Adrenal gland (tissue), 5 donors: ENCODE measurements at regions not wholly inside any gene's neighbourhood (a gene's known extent, or its start where the extent isn't known, plus 50 kb on each side); places are given as distances from the start of the nearest gene placed in this dataset.

ENCODE experiments used
- POLR2A ChIP-seq, 2 donors: fragments of 450-650 bp; IDR thresholded peaks; one replicate each; pipeline ENCODE4 v1.6.1; 2017; ENCODE audit warnings: antibody characterized with exemption in 2 of 2, mild to moderate bottlenecking in 2 of 2, moderate library complexity in 1 of 2
- TF ChIP-seq, protein P1 (sequence below), 6 experiments: fragments of 450-650 bp in 4 of 6; fragments of 200-600 bp in 2 of 6; sonication (generic) in 1 of 6; IDR thresholded peaks; 1 replicate in 5 of 6; 2 replicates in 1 of 6; pipeline versions ENCODE4 v1.5.1 to v1.8.0; 2016 to 2021; ENCODE audit warnings: antibody characterized with exemption in 6 of 6, mild to moderate bottlenecking in 2 of 6, moderate library complexity in 1 of 6
- donor health status: DM: no; HTN: no; CAD: no.

DNA sequence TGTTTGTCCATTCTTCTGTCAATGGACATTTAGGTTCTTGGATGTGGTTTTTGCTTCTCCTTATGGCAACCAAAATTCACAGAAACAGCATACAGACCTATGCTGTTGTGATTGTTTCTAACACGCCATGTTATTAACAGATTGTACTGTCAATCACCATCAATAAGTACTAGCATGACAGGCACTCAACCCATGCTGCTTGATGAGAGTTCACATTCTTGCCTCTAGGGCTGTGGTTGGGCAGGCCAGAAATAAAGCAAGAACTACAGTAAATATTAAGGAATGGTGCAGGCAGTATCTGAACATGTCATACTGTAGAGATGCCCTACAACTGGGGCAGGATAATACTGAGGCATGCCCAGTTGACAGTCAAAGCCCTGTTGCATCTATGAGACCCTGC is 171.2 kb upstream of the ZFHX3 start:
- TF ChIP-seq, protein P1, sequence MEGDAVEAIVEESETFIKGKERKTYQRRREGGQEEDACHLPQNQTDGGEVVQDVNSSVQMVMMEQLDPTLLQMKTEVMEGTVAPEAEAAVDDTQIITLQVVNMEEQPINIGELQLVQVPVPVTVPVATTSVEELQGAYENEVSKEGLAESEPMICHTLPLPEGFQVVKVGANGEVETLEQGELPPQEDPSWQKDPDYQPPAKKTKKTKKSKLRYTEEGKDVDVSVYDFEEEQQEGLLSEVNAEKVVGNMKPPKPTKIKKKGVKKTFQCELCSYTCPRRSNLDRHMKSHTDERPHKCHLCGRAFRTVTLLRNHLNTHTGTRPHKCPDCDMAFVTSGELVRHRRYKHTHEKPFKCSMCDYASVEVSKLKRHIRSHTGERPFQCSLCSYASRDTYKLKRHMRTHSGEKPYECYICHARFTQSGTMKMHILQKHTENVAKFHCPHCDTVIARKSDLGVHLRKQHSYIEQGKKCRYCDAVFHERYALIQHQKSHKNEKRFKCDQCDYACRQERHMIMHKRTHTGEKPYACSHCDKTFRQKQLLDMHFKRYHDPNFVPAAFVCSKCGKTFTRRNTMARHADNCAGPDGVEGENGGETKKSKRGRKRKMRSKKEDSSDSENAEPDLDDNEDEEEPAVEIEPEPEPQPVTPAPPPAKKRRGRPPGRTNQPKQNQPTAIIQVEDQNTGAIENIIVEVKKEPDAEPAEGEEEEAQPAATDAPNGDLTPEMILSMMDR (IDR thresholded peaks at IDR 0.05) = no peak
- TF ChIP-seq POLR2A (IDR thresholded peaks at IDR 0.05) = no peak
